ENCODE measurements at regions not wholly inside any gene's neighbourhood (a gene's known extent, or its start where the extent isn't known, plus 50 kb on each side); places are given as distances from the start of the nearest gene placed in this dataset.
A peak's percentile ranks its signal among the peaks of the same experiment; 100 is the strongest.

GRCh38 chr10:58140691-58141347 lies 126.9 kb downstream of the IPMK start:
- peak; percentile 29 for DNase-seq

GRCh38 chr10:58140054-58140453 lies 127.6 kb downstream of the IPMK start:
- no peak for DNase-seq

- no peak for DNase-seq
Observed at GRCh38 chr10:58137813-58138212, 129.9 kb downstream of the IPMK start.

DNA sequence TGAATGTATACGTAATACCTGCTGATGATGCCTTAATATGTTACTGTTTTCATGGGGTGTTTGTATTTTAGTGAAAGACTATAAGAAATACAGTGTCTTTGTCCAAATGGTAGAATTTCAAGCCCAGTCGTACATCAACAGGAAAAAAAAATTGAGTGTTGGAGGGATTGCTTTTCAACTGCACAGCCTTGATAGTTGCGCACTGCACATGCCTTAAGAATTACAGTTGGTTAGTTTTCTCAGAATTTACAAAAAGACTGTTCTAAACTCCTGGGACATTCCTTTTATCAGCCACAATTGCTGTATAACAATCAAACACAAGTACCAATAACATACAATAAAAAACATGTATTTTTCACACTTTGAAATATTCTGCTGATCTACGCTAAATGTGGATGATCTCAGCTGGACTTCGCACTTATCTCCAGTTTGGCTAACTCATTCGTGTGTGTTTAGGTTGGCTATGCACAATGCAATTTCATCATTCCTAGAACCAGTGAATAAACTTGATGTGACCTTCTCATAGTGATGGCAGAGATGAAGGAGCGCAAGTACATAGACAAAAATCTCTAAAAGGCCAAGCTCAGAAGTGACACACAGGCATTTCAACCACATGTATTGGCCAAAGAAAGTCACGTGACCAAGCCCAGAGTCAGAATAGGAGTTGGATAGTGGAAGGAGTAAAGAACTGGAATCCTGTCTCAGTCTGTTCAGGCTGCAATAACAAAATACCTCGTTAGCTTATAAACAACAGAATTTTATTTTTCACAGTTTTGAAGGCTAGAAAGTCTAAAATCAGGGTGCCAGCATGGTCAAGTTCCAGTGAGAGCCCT lies 152.3 kb downstream of the IPMK start:
- no peak for DNase-seq

DNA sequence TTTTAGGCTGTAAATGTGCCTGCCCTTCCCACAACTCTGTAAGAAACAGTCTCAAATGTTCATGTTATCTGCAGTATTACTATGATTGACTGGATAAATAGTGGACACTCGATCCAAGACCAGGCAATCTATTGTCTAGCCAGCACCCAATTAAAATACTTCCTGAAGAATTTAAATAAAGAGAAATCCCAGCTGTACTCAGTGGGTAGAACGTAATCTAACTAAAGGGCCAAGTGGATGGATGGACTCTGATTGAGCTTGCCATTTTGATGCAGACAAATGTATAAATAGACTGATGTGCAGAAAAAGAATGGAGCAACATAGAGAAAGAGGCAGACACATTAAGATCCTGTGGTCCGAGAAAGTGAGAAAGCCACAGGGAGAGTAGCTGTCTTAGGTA lies 158.0 kb downstream of the IPMK start:
- no peak for DNase-seq

GRCh38 chr10:58107506-58107905 lies 160.2 kb downstream of the IPMK start:
- DNase-seq, result no peak

DNA sequence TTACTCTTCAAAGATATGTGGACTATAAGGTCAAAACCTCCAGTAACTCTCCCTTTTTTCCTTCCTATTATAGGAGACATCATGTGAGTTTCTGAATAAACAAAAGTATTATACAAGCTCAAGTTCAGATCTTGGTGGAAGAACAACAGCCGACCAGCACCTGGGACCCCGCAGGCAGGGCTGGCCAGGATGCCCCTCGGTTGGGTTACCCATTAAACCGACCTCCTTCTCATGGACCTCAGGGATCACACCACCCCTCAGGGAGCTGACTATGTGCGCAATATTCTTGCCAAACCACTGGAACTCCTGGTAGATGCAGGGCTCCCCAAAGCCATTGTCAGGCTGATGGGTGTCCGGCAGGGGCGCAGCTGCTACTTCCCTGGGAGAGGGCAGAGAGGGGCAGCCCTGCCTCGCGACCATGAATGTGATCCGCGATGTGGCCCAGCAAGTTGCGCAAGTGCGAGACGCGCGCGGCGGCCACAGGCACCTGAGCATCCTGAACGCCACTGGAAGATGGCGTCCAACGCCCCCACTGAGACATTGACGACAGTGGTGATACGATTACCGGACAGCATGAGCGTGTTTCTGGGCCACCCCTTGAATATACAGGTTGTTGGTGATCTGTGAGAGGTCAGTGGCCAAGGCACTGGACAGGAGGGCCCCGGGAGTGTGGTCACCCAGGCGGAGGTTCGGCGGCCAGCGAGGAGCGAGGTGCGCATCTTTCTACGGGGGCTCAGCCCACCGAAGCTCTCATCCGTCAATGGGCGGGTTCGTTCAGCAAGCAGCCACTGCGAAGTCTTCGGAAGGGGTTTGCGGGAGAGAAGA lies 161.3 kb downstream of the IPMK start:
- no peak for DNase-seq

- peak; percentile 17 for DNase-seq
Observed at GRCh38 chr10:58104351-58104751, 163.3 kb downstream of the IPMK start.

DNA sequence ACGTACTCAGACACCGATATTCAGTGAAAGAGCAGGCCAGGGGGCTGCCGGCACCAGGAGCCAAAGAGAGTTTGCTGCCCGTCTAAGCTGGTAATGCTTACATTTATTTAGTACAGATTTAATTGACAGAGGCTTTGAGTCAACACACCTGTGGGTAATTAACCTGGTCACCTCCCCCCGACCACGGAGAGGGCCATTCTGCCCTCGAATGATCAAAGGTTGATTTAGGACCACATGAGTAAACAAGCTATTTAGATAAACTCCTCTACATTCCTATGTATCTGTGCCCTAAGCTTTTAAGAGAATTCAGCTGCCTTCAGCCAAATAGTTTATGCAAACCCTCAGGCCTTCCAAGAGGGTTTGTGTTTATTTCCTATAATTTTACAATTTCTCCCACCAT lies 164.8 kb downstream of the IPMK start:
- no peak for DNase-seq

DNA sequence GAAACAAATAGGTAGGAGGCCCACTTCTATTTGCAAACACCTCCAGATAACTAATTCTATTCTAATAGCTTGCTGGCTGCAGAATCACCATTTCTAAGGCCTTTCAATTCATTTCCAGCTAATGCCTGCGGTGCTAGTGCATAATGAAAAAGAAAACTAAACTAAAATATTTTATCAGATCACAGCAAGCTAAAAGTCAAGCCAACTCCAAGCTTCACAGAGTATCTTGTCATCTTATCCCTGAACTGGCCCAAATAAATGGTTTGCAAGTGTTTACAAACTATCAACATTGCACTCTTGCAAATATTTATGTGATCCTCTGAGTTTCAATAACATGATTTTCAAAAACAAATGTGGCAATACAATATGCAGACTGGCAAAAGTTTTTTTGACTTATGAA lies 166.0 kb downstream of the IPMK start:
- no peak for DNase-seq

DNA sequence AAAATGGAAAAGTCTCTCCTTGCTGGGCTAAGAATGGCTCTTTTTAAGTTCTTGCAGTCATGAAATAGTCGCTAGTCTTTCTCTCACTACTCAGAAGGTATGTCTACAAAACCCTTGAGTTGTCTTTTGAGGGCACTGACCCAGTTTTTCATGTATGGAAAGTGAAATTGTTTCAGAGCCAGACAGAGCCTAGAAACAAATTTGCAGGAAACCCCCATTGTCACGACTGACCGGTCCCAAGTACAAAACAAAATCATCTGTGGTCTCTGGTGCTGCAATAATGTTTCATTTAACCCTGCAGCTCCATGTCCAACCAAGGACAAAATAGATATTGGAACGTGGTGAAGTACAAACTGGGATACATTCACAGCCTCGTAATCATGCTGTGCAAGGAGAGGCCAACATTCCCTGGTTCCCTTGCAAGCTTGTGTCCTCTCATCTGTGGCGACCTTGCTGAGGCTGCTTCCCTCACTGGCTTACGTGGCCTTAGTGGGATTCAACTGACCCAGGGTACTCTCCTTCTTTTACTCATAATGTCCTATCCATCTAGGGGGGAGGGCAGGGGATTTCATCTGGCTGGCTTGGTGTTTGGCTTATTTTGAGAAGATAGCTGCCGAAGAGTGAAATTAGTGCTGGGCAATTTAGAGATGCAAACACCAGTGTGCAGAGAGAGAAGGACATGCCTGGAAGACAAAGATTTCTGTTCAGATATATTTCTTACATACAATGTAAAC lies 172.5 kb downstream of the IPMK start:
- no peak for DNase-seq

- no peak for DNase-seq
Observed at GRCh38 chr10:58091886-58092285, 175.8 kb downstream of the IPMK start.

GRCh38 chr10:58089739-58090138 lies 178.0 kb downstream of the IPMK start:
- no peak for DNase-seq

- DNase-seq, result no peak
Observed at GRCh38 chr10:58087896-58088295, 179.8 kb downstream of the IPMK start.

- DNase-seq, result no peak
Observed at GRCh38 chr10:58086763-58087150, 180.9 kb downstream of the IPMK start.

- no peak for DNase-seq
Observed at GRCh38 chr10:58086144-58086762, 181.4 kb downstream of the IPMK start.

DNA sequence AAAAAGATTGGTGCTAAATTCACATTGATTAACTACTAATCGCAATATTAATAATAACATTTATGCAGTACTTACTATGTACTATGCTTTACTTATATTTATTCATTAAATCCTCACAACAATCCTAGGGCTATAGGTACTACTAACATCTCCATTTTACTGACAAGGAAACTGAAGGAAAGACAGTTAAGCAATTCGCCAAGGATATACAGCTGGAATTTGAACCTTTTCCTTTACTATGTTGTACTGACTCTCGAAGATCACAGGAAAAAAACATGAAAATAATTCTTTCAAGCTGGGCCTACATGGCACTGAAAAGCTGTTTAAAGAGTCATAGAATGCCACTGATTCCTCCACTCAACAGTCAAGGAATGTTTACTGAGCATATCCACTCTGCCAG lies 185.4 kb downstream of the IPMK start:
- DNase-seq, result no peak

DNA sequence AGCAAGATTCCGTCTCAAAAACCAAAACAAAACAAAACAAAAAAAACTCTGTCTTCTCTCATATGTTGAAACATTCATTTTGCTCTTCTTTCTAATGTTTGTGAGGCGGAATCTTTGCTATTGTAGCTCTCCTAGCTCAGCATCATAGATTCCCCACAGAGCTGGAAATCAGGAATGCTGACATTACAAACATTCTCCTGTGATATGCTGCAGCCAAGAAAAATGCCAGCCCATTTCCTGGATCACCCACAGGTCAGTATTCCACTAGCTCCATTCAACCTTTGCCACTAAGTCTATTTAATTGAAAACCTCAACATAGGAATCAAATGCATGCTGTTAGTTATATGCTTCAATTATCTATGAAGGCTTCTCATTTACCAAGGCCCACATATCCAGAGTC lies 186.3 kb downstream of the IPMK start:
- no peak for DNase-seq

DNA sequence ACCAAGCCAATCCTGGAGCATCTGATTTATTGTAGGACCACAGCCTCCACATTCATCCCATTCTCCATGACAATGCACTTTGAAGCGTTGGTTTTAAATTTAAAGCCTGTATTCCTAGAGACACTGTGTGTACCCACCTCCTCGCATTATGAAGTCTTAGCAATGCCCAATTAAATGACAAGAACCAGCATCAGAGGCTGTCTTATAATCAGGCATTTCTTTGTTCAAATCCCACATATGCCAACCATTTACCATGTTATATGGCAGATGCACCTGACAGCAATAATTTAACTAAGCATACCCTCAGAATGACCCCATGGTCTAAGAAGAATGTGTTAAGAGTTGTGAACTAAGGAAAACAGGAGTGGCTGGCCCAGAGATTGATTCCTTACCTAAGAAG lies 188.2 kb downstream of the IPMK start:
- DNase-seq, result no peak

DNA sequence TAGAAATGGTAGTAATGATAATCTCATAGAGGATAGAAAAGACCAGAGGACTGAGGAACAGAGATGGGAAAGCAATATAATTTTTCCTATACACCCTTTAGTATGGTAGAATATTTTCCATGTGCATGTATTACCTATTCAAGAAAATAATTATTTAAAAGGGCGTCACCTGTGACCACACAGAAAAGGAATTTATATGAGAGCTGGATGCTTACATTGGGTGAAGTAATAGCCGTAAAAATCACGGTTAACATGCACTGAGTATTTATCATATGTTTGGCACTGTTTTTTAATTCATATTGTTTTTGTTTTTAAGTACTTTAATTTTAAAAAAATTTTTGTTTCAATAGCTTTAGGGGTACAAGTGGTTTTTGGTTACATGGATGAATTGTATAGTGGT lies 195.1 kb downstream of the IPMK start:
- no peak for DNase-seq

DNA sequence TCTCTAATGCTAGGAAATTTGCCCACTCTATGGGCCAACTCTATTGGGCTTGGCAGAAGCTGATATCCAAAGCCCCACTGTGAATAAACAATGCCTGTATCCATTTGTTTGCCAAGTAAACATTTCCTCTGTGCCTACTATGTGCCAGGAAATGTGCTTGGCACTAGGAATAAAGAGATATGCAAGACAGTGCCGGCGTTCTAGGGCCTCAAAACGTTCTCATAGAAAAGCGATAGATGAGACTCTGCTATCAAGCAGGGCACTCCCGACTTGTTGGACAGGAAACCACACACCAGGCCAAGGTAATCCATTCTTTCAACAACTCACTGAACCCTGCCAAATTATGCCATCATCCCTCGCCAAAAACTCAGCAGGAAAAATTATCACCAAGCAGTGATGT lies 196.7 kb downstream of the IPMK start:
- no peak for DNase-seq

- DNase-seq, result no peak
Observed at GRCh38 chr10:58068809-58069208, 198.9 kb downstream of the IPMK start.

GRCh38 chr10:58066979-58067378 lies 200.7 kb downstream of the IPMK start:
- no peak for DNase-seq
